ENCODE measurements at regions not wholly inside any gene's neighbourhood (a gene's known extent, or its start where the extent isn't known, plus 50 kb on each side); places are given as distances from the start of the nearest gene placed in this dataset.

DNA sequence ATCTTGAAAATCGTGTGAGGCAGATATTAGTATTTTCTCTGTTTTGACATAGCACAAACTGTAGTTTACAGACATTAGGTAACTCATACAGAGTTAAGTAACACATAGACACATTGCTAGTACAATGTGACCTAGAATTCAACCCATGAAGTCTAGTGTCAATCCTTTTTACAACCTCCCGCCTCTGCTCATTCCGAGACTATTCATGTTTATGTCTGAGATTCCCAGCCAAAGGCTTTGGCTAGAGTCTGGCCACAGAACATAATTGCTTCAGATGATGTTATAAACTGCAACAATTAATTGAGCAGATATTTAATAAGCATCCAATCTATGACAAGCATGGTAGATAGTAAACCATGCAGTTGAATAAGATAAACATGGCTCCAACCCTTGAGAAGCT is 841.0 kb downstream of the STIM2 start:
- TF ChIP-seq, protein P1, sequence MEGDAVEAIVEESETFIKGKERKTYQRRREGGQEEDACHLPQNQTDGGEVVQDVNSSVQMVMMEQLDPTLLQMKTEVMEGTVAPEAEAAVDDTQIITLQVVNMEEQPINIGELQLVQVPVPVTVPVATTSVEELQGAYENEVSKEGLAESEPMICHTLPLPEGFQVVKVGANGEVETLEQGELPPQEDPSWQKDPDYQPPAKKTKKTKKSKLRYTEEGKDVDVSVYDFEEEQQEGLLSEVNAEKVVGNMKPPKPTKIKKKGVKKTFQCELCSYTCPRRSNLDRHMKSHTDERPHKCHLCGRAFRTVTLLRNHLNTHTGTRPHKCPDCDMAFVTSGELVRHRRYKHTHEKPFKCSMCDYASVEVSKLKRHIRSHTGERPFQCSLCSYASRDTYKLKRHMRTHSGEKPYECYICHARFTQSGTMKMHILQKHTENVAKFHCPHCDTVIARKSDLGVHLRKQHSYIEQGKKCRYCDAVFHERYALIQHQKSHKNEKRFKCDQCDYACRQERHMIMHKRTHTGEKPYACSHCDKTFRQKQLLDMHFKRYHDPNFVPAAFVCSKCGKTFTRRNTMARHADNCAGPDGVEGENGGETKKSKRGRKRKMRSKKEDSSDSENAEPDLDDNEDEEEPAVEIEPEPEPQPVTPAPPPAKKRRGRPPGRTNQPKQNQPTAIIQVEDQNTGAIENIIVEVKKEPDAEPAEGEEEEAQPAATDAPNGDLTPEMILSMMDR (IDR thresholded peaks at IDR 0.05): no peak
- no peak for TF ChIP-seq POLR2A (IDR thresholded peaks at IDR 0.05)

Measured in body of pancreas (tissue), 4 donors.